ENCODE measurements at regions not wholly inside any gene's neighbourhood (a gene's known extent, or its start where the extent isn't known, plus 50 kb on each side); places are given as distances from the start of the nearest gene placed in this dataset.

DNA sequence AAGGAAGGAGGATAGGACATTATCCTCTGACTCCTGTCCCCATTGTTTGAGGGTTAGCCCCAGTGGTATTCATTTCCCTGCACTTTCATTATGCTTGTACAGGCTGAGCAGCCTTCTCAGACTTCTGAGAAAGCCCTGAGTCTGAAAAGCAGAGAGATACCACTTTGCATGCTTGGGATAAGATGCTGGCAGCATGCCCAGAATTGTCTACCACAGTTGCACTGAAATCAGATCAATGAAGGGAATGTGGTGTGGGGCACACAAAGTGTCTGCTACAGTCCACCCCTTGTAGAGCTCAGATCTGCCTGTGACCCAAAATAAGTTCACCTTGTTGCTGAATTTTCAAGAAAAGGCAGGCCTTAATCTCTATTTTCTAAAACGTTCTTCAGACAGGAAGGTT lies 160.6 kb downstream of the CCT6B start:
- TF ChIP-seq, protein P1, sequence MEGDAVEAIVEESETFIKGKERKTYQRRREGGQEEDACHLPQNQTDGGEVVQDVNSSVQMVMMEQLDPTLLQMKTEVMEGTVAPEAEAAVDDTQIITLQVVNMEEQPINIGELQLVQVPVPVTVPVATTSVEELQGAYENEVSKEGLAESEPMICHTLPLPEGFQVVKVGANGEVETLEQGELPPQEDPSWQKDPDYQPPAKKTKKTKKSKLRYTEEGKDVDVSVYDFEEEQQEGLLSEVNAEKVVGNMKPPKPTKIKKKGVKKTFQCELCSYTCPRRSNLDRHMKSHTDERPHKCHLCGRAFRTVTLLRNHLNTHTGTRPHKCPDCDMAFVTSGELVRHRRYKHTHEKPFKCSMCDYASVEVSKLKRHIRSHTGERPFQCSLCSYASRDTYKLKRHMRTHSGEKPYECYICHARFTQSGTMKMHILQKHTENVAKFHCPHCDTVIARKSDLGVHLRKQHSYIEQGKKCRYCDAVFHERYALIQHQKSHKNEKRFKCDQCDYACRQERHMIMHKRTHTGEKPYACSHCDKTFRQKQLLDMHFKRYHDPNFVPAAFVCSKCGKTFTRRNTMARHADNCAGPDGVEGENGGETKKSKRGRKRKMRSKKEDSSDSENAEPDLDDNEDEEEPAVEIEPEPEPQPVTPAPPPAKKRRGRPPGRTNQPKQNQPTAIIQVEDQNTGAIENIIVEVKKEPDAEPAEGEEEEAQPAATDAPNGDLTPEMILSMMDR (IDR thresholded peaks at IDR 0.05; ENCODE audit: low read depth, low read length, missing control alignments), result no peak
- in situ Hi-C loops (cut with HindIII; ENCODE audit: low pct_ligation_motif_present, low sequenced_read_pairs), result no loop called here
- no peak for DNase-seq
- no peaks in the 10 kb centered on the region for H3K27me3 ChIP-seq (replicated peaks)
- no peaks in the 10 kb centered on the region for H3K36me3 ChIP-seq (replicated peaks)
- H3K27ac ChIP-seq, result no peak overlapping the region
- no peak overlapping the region for H3K4me3 ChIP-seq (ENCODE audit: low read depth, low read length)

DNA sequence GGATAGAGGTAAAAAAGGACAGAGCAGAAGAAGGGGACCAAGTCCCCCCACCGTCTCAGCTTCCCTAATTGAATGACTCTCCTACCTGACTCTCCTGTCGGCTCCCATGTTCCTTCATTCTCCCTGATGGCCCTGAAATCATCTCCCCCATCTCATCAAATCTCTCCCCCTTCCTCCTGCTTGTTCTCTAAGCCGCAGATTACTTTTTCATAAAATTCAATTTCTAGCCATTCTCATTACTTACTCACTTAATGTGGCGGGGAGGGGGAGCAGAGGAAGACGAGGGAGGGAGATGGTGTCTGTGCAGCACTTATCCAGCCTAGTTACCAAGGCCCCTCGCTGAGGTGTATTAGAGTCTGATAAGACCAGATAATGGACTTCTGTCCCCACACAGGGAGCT lies 161.5 kb downstream of the CCT6B start:
- H3K27me3 ChIP-seq (replicated peaks), result no peaks in the 10 kb centered on the region
- TF ChIP-seq, protein P1 (IDR thresholded peaks at IDR 0.05; ENCODE audit: low read depth, low read length, missing control alignments), result no peak
- in situ Hi-C loops (cut with HindIII; ENCODE audit: low pct_ligation_motif_present, low sequenced_read_pairs), result no loop called here
- no peak for DNase-seq
- no peaks in the 10 kb centered on the region for H3K36me3 ChIP-seq (replicated peaks)
- H3K27ac ChIP-seq, result no peak overlapping the region
- H3K4me3 ChIP-seq (ENCODE audit: low read depth, low read length), result no peak overlapping the region

DNA sequence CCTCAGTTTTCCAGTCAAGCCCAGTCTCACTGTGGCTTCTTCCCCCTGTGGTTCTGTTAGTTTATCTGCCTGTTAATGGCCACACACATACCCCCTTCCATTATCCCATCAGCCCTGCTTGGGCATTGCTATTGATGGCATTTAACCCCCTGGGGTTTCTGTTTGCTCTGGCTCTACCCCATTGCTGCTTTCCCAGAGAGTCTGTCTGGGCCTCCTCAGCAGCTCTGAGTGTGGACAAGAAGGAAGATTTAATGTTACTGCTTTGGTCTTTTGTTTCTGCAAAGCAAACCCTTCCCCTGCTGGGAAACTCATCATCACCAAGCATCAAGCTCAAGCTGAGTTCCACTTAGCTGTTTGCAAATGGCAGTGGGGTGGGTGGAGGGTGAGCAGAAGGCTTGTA lies 162.7 kb downstream of the CCT6B start:
- no peaks in the 10 kb centered on the region for H3K27me3 ChIP-seq (replicated peaks)
- TF ChIP-seq, protein P1 (IDR thresholded peaks at IDR 0.05; ENCODE audit: low read depth, low read length, missing control alignments), result no peak
- in situ Hi-C loops (cut with HindIII; ENCODE audit: low pct_ligation_motif_present, low sequenced_read_pairs), result no loop called here

DNA sequence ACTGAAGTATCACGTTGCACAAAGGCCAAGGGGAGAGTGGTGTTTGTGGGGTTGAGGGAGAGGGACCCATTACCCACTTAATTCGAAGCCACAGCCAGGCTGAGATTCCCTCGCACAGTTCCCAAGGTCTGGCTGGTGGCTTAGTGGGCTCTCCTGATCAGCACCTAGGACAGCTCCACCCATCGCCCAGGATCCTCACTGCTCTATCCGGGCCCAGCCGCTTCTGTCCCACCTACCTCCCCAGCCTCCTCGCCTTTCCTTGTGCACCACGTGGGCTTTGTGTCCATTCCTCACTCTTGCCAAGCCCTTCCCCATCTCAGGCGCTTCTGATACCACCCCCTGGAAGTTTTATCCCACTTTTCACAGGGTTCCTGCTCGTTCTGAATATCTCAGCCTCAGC lies 163.5 kb downstream of the CCT6B start:
- in situ Hi-C loops (cut with HindIII; ENCODE audit: low pct_ligation_motif_present, low sequenced_read_pairs), result no loop called here
- TF ChIP-seq, protein P1 (IDR thresholded peaks at IDR 0.05; ENCODE audit: low read depth, low read length, missing control alignments), result no peak
- no peak overlapping the region for H3K27ac ChIP-seq
- DNase-seq, result peak; percentile 7
- H3K4me3 ChIP-seq (ENCODE audit: low read depth, low read length), result no peak overlapping the region
- H3K27me3 ChIP-seq (replicated peaks), result no peaks in the 10 kb centered on the region
- no peaks in the 10 kb centered on the region for H3K36me3 ChIP-seq (replicated peaks)

More for the DNA sequence above, 162.7 kb downstream of the CCT6B start:
- Histone ChIP-seq H3K36me3 (replicated peaks) (no peaks in the 10 kb centered on the region), H3K4me3 (ENCODE audit: low read depth, low read length) (no peak overlapping the region), H3K27ac (no peak overlapping the region)
- DNase-seq, result no peak

DNA sequence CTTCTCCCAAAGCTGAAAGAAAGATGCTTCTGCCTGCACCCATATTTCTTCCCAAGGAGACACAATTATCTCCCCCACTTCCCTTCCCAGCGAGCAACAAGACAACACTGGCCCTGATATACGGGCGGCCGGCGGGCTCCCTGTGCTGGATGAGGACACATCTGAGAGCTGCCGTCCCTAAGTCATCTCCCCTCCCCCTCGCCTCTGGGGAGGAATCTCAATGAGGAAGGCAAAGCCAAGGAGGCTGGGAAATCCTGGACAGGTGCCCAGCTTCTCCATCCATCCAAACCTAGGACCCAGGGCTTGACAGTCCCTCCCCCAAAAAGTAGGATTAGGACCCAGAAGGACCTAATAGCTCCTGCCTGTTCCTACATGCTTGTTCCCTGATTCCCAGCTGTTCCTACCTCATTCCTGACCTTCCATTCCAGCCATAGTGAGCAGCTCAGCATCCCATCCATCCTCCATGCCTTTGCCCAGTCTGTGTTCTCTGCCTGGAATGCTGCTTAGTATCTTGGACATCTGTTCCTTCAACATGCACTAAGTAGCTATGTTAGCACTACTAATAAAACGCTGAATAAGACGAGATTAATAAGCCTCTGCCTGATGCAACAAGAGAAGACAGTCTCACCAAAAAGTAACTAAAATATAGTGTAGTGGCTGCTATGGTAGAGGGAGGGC lies 167.9 kb downstream of the CCT6B start:
- no peak overlapping the region for H3K27ac ChIP-seq
- DNase-seq, result no peak
- H3K4me3 ChIP-seq (ENCODE audit: low read depth, low read length), result no peak overlapping the region
- H3K36me3 ChIP-seq (replicated peaks), result no peaks in the 10 kb centered on the region
- TF ChIP-seq, protein P1 (IDR thresholded peaks at IDR 0.05; ENCODE audit: low read depth, low read length, missing control alignments), result no peak
- in situ Hi-C loops (cut with HindIII; ENCODE audit: low pct_ligation_motif_present, low sequenced_read_pairs), result no loop called here
- H3K27me3 ChIP-seq (replicated peaks), result no peaks in the 10 kb centered on the region

DNA sequence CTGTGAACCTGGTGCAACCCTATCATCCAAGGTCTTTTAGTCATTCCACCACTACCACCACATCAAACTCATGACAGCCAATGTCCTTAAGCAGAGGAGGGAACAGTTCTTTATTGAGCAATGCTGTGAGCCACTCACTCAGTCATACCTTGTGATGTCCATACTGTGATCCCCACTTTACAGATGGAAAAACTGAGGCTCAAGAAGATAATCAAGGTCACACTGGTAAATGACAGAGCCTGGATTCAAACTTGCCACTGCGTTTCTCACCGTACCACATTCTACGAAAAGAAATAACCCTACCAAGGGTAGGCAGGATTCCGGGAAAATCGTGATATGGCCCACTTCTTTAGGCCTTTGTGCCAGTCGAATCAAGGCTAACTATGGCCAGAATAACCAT lies 172.6 kb downstream of the CCT6B start:
- in situ Hi-C loops (cut with HindIII; ENCODE audit: low pct_ligation_motif_present, low sequenced_read_pairs), result no loop called here
- no peak overlapping the region for H3K27ac ChIP-seq
- DNase-seq, result no peak
- H3K36me3 ChIP-seq (replicated peaks), result no peaks in the 10 kb centered on the region
- H3K4me3 ChIP-seq (ENCODE audit: low read depth, low read length), result no peak overlapping the region
- TF ChIP-seq, protein P1 (IDR thresholded peaks at IDR 0.05; ENCODE audit: low read depth, low read length, missing control alignments), result no peak
- H3K27me3 ChIP-seq (replicated peaks), result no peaks in the 10 kb centered on the region

All from brain microvascular endothelial cell (primary cell).